ENCODE measurements at regions not wholly inside any gene's neighbourhood (a gene's known extent, or its start where the extent isn't known, plus 50 kb on each side); places are given as distances from the start of the nearest gene placed in this dataset.
"Not testable (repeated sequence)": the region's sequence is repeated elsewhere in the genome, so short reads cannot be mapped to it uniquely, and the experiment has no call there.

DNA sequence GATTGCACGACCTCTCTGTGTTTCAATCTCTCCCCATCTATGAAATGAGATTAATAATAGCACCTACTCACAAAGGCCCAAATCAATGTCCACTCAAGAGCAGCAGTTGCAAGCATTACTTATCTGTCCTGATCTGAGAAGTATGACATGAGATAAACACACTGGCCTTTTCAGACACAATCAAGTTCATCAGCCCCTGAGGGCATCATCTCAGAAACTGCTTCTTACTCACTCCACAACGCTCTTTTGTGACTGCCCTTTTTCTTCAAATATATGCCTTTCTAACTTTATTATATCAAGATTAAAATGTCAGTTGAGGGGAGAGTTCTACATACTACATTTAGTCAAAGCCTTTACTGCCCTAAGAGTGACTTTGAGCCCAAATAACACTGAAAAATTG lies 371.9 kb upstream of the SPAG17 start:
- Histone ChIP-seq H3K4me3 (ENCODE audit: low read length in 3 of 3) (no peak overlapping the region), H3K27ac (ENCODE audit: low read depth in 2 of 2, low read length in 2 of 2) (no peak overlapping the region), H3K9ac (ENCODE audit: low read length in 3 of 3) (no peak overlapping the region), H3K4me1 (ENCODE audit: control insufficient read depth in 2 of 3, insufficient read depth in 2 of 3, low read depth in 1 of 3, low read length in 3 of 3) (no peaks in the 10 kb centered on the region), H3K9me3 (ENCODE audit: control insufficient read depth in 2 of 3, insufficient read depth in 1 of 3, low read length in 3 of 3) (no peaks in the 10 kb centered on the region), H3K27me3 (ENCODE audit: control insufficient read depth, insufficient read depth, low read length) (no peaks in the 10 kb centered on the region), H3K36me3 (ENCODE audit: control insufficient read depth in 2 of 3, insufficient read depth in 3 of 3, low read length in 3 of 3) (no peaks in the 10 kb centered on the region)
- intact Hi-C loops (cut with DNase I), result no loop called here
- no peak for FAIRE-seq
- DNase-seq, result no peak
- TF ChIP-seq, protein P1, sequence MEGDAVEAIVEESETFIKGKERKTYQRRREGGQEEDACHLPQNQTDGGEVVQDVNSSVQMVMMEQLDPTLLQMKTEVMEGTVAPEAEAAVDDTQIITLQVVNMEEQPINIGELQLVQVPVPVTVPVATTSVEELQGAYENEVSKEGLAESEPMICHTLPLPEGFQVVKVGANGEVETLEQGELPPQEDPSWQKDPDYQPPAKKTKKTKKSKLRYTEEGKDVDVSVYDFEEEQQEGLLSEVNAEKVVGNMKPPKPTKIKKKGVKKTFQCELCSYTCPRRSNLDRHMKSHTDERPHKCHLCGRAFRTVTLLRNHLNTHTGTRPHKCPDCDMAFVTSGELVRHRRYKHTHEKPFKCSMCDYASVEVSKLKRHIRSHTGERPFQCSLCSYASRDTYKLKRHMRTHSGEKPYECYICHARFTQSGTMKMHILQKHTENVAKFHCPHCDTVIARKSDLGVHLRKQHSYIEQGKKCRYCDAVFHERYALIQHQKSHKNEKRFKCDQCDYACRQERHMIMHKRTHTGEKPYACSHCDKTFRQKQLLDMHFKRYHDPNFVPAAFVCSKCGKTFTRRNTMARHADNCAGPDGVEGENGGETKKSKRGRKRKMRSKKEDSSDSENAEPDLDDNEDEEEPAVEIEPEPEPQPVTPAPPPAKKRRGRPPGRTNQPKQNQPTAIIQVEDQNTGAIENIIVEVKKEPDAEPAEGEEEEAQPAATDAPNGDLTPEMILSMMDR (IDR thresholded peaks at IDR 0.05; ENCODE audit: borderline replicate concordance, extremely low read depth, insufficient read depth), result no peak

DNA sequence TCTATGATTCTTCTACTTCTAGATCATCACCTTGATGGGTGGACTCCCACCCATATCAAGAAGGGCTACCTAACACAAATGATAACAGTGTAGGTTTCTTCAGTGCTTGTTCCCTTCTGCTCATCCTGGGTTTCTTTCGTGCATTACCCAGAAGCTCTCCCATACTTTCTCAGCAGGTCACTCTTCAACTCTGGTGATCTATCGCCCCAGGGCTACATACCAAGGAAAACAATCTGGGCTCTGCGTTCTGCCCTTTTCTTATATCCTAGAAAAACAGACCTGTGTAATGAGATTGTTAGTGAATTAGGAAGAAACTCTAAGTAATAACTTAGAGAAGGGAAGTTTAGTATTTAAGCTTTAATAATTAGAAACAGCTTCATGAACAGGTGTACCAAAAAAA lies 370.6 kb upstream of the SPAG17 start:
- Histone ChIP-seq H3K4me1 (ENCODE audit: control insufficient read depth in 2 of 3, insufficient read depth in 2 of 3, low read depth in 1 of 3, low read length in 3 of 3) (no peaks in the 10 kb centered on the region), H3K4me3 (ENCODE audit: low read length in 3 of 3) (no peak overlapping the region), H3K9me3 (ENCODE audit: control insufficient read depth in 2 of 3, insufficient read depth in 1 of 3, low read length in 3 of 3) (no peaks in the 10 kb centered on the region), H3K36me3 (ENCODE audit: control insufficient read depth in 2 of 3, insufficient read depth in 3 of 3, low read length in 3 of 3) (no peaks in the 10 kb centered on the region), H3K27me3 (ENCODE audit: control insufficient read depth, insufficient read depth, low read length) (no peaks in the 10 kb centered on the region), H3K9ac (ENCODE audit: low read length in 3 of 3) (no peak overlapping the region), H3K27ac (ENCODE audit: low read depth in 2 of 2, low read length in 2 of 2) (no peak overlapping the region)
- FAIRE-seq (no peak), DNase-seq (no peak)
- TF ChIP-seq, protein P1 (IDR thresholded peaks at IDR 0.05; ENCODE audit: borderline replicate concordance, extremely low read depth, insufficient read depth), result no peak
- intact Hi-C loops (cut with DNase I), result no loop called here

DNA sequence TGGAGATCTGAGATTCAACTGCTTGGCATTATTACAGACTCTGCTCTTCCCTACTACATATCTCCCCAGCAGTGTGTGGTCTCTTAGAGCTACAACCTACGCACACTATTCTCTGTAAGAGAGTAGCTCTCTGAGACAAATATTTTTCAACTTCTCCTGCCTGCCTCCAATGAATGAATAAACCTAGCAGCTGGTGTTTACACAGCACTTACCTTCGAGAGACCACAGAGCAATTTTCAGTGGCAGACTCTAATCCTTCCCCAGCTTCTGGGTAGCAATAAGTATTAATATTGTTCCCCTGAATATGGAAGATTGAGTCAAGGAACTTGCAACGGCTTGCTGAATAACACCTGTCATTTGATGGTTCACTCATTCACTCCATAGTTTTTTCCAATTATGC lies 350.9 kb upstream of the SPAG17 start:
- H3K9ac ChIP-seq (ENCODE audit: low read length in 3 of 3), result no peak overlapping the region
- H3K27me3 ChIP-seq (ENCODE audit: control insufficient read depth, insufficient read depth, low read length), result no peaks in the 10 kb centered on the region
- intact Hi-C loops (cut with DNase I), result no loop called here
- H3K4me1 ChIP-seq (ENCODE audit: control insufficient read depth in 2 of 3, insufficient read depth in 2 of 3, low read depth in 1 of 3, low read length in 3 of 3), result no peaks in the 10 kb centered on the region
- DNase-seq (no peak), FAIRE-seq (no peak)
- TF ChIP-seq, protein P1 (IDR thresholded peaks at IDR 0.05; ENCODE audit: borderline replicate concordance, extremely low read depth, insufficient read depth), result no peak
- no peak overlapping the region for H3K27ac ChIP-seq (ENCODE audit: low read depth in 2 of 2, low read length in 2 of 2)
- no peak overlapping the region for H3K4me3 ChIP-seq (ENCODE audit: low read length in 3 of 3)
- H3K36me3 ChIP-seq (ENCODE audit: control insufficient read depth in 2 of 3, insufficient read depth in 3 of 3, low read length in 3 of 3), result no peaks in the 10 kb centered on the region
- no peaks in the 10 kb centered on the region for H3K9me3 ChIP-seq (ENCODE audit: control insufficient read depth in 2 of 3, insufficient read depth in 1 of 3, low read length in 3 of 3)

DNA sequence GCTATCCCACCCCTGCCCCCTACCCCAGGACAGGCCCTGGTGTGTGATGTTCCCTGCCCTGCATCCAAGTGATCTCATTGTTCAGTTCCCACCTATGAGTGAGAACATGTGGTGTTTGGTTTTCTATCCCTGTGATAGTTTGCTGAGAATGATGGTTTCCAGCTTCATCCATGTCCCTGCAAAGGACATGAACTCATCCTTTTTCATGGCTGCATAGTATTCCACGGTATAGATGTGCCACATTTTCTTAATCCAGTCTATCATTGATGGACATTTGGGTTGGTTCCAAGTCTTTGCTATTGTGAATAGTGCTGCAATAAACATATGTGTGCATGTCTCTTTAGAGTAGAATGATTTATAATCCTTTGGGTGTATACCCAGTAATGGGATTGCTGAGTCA lies 326.9 kb upstream of the SPAG17 start:
- H3K36me3 ChIP-seq (ENCODE audit: control insufficient read depth in 2 of 3, insufficient read depth in 3 of 3, low read length in 3 of 3); H3K27me3 ChIP-seq (ENCODE audit: control insufficient read depth, insufficient read depth, low read length); H3K4me3 ChIP-seq (ENCODE audit: low read length in 3 of 3); H3K27ac ChIP-seq (ENCODE audit: low read depth in 2 of 2, low read length in 2 of 2); FAIRE-seq; H3K4me1 ChIP-seq (ENCODE audit: control insufficient read depth in 2 of 3, insufficient read depth in 2 of 3, low read depth in 1 of 3, low read length in 3 of 3); H3K9ac ChIP-seq (ENCODE audit: low read length in 3 of 3); intact Hi-C loops (cut with DNase I); H3K9me3 ChIP-seq (ENCODE audit: control insufficient read depth in 2 of 3, insufficient read depth in 1 of 3, low read length in 3 of 3); DNase-seq: not testable (repeated sequence)

Data from kidney (tissue), 13 donors.